ENCODE measurements at regions not wholly inside any gene's neighbourhood (a gene's known extent, or its start where the extent isn't known, plus 50 kb on each side); places are given as distances from the start of the nearest gene placed in this dataset.

DNA sequence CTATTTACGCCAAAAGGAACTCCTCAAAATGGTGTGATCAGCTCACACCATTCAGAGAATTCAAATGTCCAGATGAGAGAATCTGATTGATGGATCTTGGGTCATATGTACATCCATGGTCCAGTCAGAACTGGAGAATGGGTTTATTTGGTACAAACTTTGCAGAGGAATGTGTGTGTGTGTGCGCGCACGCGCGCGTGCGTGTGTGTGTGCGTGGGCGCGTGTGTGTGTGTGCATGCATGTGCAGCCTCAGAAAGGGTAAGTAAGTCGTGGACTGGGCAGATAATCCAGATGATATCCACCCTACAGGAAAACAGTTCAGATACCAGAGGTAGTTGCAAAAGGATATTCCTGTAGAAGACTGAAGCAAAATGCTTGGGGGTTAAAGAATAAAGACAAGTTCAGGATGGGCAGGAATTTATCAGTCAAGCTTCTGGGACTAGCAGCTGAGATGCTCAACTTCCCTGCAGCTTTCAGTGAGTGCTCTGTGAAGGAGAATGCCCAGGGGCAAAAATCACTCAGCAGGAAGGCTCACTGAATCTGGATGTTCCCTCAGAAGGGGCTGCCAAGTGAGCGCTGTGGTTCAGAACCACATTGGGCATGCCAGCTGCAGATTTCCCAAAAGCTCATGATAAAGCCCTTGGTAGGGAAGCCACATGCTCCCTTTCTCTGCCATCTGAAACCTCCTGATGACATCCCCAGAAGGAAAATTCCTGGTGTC, 440.5 kb upstream of the SGCD start:
- Histone ChIP-seq H3K4me3 (ENCODE audit: low read depth in 1 of 2, low read length in 2 of 2) (no peak overlapping the region), H3K9ac (ENCODE audit: low read depth in 1 of 2, low read length in 2 of 2) (no peak overlapping the region), H3K9me3 (ENCODE audit: control insufficient read depth in 1 of 2, low read length in 2 of 2) (no peaks in the 10 kb centered on the region), H3K27me3 (ENCODE audit: control insufficient read depth in 1 of 2, insufficient read depth in 2 of 2, low read length in 2 of 2) (no peaks in the 10 kb centered on the region), H3K36me3 (ENCODE audit: control insufficient read depth in 1 of 2, insufficient read depth in 2 of 2, low read length in 2 of 2) (no peaks in the 10 kb centered on the region), H3K4me1 (ENCODE audit: control insufficient read depth in 1 of 2, insufficient read depth in 2 of 2, low read length in 2 of 2) (no peaks in the 10 kb centered on the region), H3K27ac (ENCODE audit: low read depth, low read length) (no peak overlapping the region)

DNA sequence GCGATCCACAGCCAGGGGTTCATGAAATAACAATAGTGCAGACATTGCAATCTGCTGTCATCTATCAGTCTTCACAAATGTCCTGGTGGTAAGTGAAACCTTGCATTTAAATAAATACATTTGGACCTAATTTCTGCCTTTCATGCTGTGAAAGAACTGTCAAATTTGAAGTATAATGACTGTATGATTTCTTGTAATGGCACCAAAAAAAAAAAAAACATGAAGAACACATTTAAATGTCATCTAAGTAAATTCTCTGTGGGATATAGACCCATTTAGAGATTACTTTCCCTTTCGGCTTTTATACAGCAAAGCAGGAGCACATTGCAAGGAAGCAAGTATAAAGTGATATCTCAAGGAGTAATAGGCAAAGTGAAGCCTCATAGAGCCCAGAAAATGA, 431.5 kb upstream of the SGCD start:
- Histone ChIP-seq H3K27ac (ENCODE audit: low read depth, low read length) (no peak overlapping the region), H3K4me1 (ENCODE audit: control insufficient read depth in 1 of 2, insufficient read depth in 2 of 2, low read length in 2 of 2) (no peaks in the 10 kb centered on the region), H3K9me3 (ENCODE audit: control insufficient read depth in 1 of 2, low read length in 2 of 2) (no peaks in the 10 kb centered on the region), H3K36me3 (ENCODE audit: control insufficient read depth in 1 of 2, insufficient read depth in 2 of 2, low read length in 2 of 2) (no peaks in the 10 kb centered on the region), H3K9ac (ENCODE audit: low read depth in 1 of 2, low read length in 2 of 2) (no peak overlapping the region), H3K27me3 (ENCODE audit: control insufficient read depth in 1 of 2, insufficient read depth in 2 of 2, low read length in 2 of 2) (no peaks in the 10 kb centered on the region), H3K4me3 (ENCODE audit: low read depth in 1 of 2, low read length in 2 of 2) (no peak overlapping the region)

- Histone ChIP-seq H3K27ac (ENCODE audit: low read depth, low read length) (no peak overlapping the region), H3K4me3 (ENCODE audit: low read depth in 1 of 2, low read length in 2 of 2) (no peak overlapping the region)
Measured at GRCh38 chr5:155897761-155898160, 429.2 kb upstream of the SGCD start.

DNA sequence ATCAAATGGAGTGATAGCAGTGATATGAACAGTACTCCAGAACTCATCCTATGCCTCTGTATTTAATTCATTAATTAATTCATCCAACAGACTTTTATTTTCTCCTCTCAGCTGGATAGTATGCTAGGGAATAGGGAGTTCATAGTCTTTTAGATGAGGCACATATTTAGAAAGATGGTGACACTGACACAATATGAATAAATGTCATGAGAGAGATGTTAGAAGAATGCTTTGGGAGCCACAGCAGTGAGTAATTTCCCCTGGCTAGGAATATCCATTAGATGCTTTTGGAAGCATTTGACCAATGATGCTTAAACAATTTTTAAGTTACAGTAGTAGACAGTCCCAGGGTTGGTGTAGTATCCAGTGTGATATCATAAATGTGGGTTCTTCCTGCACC, 428.7 kb upstream of the SGCD start:
- Histone ChIP-seq H3K27ac (ENCODE audit: low read depth, low read length) (no peak overlapping the region), H3K36me3 (ENCODE audit: control insufficient read depth in 1 of 2, insufficient read depth in 2 of 2, low read length in 2 of 2) (no peaks in the 10 kb centered on the region), H3K4me1 (ENCODE audit: control insufficient read depth in 1 of 2, insufficient read depth in 2 of 2, low read length in 2 of 2) (no peaks in the 10 kb centered on the region), H3K9ac (ENCODE audit: low read depth in 1 of 2, low read length in 2 of 2) (no peak overlapping the region), H3K4me3 (ENCODE audit: low read depth in 1 of 2, low read length in 2 of 2) (no peak overlapping the region), H3K9me3 (ENCODE audit: control insufficient read depth in 1 of 2, low read length in 2 of 2) (no peaks in the 10 kb centered on the region), H3K27me3 (ENCODE audit: control insufficient read depth in 1 of 2, insufficient read depth in 2 of 2, low read length in 2 of 2) (no peaks in the 10 kb centered on the region)

More at GRCh38 chr5:155897761-155898160, 429.2 kb upstream of the SGCD start:
- Histone ChIP-seq H3K9ac (ENCODE audit: low read depth in 1 of 2, low read length in 2 of 2) (no peak overlapping the region), H3K9me3 (ENCODE audit: control insufficient read depth in 1 of 2, low read length in 2 of 2) (no peaks in the 10 kb centered on the region), H3K4me1 (ENCODE audit: control insufficient read depth in 1 of 2, insufficient read depth in 2 of 2, low read length in 2 of 2) (no peaks in the 10 kb centered on the region), H3K27me3 (ENCODE audit: control insufficient read depth in 1 of 2, insufficient read depth in 2 of 2, low read length in 2 of 2) (no peaks in the 10 kb centered on the region), H3K36me3 (ENCODE audit: control insufficient read depth in 1 of 2, insufficient read depth in 2 of 2, low read length in 2 of 2) (no peaks in the 10 kb centered on the region)

GRCh38 chr5:155903791-155904190, 423.2 kb upstream of the SGCD start:
- no peaks in the 10 kb centered on the region for H3K27me3 ChIP-seq (ENCODE audit: control insufficient read depth in 1 of 2, insufficient read depth in 2 of 2, low read length in 2 of 2)
- no peaks in the 10 kb centered on the region for H3K9me3 ChIP-seq (ENCODE audit: control insufficient read depth in 1 of 2, low read length in 2 of 2)
- H3K27ac ChIP-seq (ENCODE audit: low read depth, low read length): no peak overlapping the region
- H3K4me1 ChIP-seq (ENCODE audit: control insufficient read depth in 1 of 2, insufficient read depth in 2 of 2, low read length in 2 of 2): no peaks in the 10 kb centered on the region
- H3K4me3 ChIP-seq (ENCODE audit: low read depth in 1 of 2, low read length in 2 of 2): no peak overlapping the region
- H3K36me3 ChIP-seq (ENCODE audit: control insufficient read depth in 1 of 2, insufficient read depth in 2 of 2, low read length in 2 of 2): no peaks in the 10 kb centered on the region
- no peak overlapping the region for H3K9ac ChIP-seq (ENCODE audit: low read depth in 1 of 2, low read length in 2 of 2)

- Histone ChIP-seq H3K27me3 (ENCODE audit: control insufficient read depth in 1 of 2, insufficient read depth in 2 of 2, low read length in 2 of 2) (no peaks in the 10 kb centered on the region), H3K4me3 (ENCODE audit: low read depth in 1 of 2, low read length in 2 of 2) (no peak overlapping the region), H3K9me3 (ENCODE audit: control insufficient read depth in 1 of 2, low read length in 2 of 2) (no peaks in the 10 kb centered on the region)
Measured at GRCh38 chr5:155905364-155905763, 421.6 kb upstream of the SGCD start.

GRCh38 chr5:155906046-155906445, 420.9 kb upstream of the SGCD start:
- no peak overlapping the region for H3K4me3 ChIP-seq (ENCODE audit: low read depth in 1 of 2, low read length in 2 of 2)
- H3K36me3 ChIP-seq (ENCODE audit: control insufficient read depth in 1 of 2, insufficient read depth in 2 of 2, low read length in 2 of 2): no peaks in the 10 kb centered on the region
- H3K27me3 ChIP-seq (ENCODE audit: control insufficient read depth in 1 of 2, insufficient read depth in 2 of 2, low read length in 2 of 2): no peaks in the 10 kb centered on the region
- H3K27ac ChIP-seq (ENCODE audit: low read depth, low read length): no peak overlapping the region
- H3K9ac ChIP-seq (ENCODE audit: low read depth in 1 of 2, low read length in 2 of 2): no peak overlapping the region
- H3K9me3 ChIP-seq (ENCODE audit: control insufficient read depth in 1 of 2, low read length in 2 of 2): no peaks in the 10 kb centered on the region
- H3K4me1 ChIP-seq (ENCODE audit: control insufficient read depth in 1 of 2, insufficient read depth in 2 of 2, low read length in 2 of 2): no peaks in the 10 kb centered on the region

More at GRCh38 chr5:155905364-155905763, 421.6 kb upstream of the SGCD start:
- Histone ChIP-seq H3K27ac (ENCODE audit: low read depth, low read length) (no peak overlapping the region), H3K36me3 (ENCODE audit: control insufficient read depth in 1 of 2, insufficient read depth in 2 of 2, low read length in 2 of 2) (no peaks in the 10 kb centered on the region), H3K4me1 (ENCODE audit: control insufficient read depth in 1 of 2, insufficient read depth in 2 of 2, low read length in 2 of 2) (no peaks in the 10 kb centered on the region), H3K9ac (ENCODE audit: low read depth in 1 of 2, low read length in 2 of 2) (no peak overlapping the region)

- Histone ChIP-seq H3K9ac (ENCODE audit: low read depth in 1 of 2, low read length in 2 of 2) (no peak overlapping the region), H3K27me3 (ENCODE audit: control insufficient read depth in 1 of 2, insufficient read depth in 2 of 2, low read length in 2 of 2) (no peaks in the 10 kb centered on the region), H3K9me3 (ENCODE audit: control insufficient read depth in 1 of 2, low read length in 2 of 2) (no peaks in the 10 kb centered on the region), H3K27ac (ENCODE audit: low read depth, low read length) (no peak overlapping the region), H3K4me1 (ENCODE audit: control insufficient read depth in 1 of 2, insufficient read depth in 2 of 2, low read length in 2 of 2) (no peaks in the 10 kb centered on the region), H3K36me3 (ENCODE audit: control insufficient read depth in 1 of 2, insufficient read depth in 2 of 2, low read length in 2 of 2) (no peaks in the 10 kb centered on the region), H3K4me3 (ENCODE audit: low read depth in 1 of 2, low read length in 2 of 2) (no peak overlapping the region)
Measured at GRCh38 chr5:155908543-155908942, 418.4 kb upstream of the SGCD start.

DNA sequence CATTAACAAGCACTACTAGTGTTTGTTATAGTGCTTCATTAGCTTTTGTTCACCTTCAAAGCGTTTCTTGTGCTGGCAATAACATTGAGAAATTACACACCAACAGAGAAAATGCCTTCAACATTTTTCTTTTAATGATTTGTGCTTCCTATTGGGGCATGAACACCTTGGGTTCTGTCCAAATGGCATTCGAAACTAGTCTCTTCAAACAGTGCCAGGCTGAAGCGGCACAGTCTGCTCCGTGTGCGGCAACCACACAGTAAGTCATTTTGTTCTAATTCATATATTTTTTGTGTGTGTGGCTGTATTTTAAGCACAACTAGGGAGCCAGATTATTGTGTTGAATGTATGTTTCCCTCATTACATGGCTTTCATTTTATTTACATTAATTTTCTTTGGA, 414.7 kb upstream of the SGCD start:
- Histone ChIP-seq H3K27me3 (ENCODE audit: control insufficient read depth in 1 of 2, insufficient read depth in 2 of 2, low read length in 2 of 2) (no peaks in the 10 kb centered on the region), H3K9ac (ENCODE audit: low read depth in 1 of 2, low read length in 2 of 2) (no peak overlapping the region)

GRCh38 chr5:155914766-155915165, 412.2 kb upstream of the SGCD start:
- H3K36me3 ChIP-seq (ENCODE audit: control insufficient read depth in 1 of 2, insufficient read depth in 2 of 2, low read length in 2 of 2): no peaks in the 10 kb centered on the region
- no peaks in the 10 kb centered on the region for H3K4me1 ChIP-seq (ENCODE audit: control insufficient read depth in 1 of 2, insufficient read depth in 2 of 2, low read length in 2 of 2)
- no peak overlapping the region for H3K4me3 ChIP-seq (ENCODE audit: low read depth in 1 of 2, low read length in 2 of 2)
- H3K9ac ChIP-seq (ENCODE audit: low read depth in 1 of 2, low read length in 2 of 2): no peak overlapping the region
- H3K9me3 ChIP-seq (ENCODE audit: control insufficient read depth in 1 of 2, low read length in 2 of 2): no peaks in the 10 kb centered on the region
- no peak overlapping the region for H3K27ac ChIP-seq (ENCODE audit: low read depth, low read length)
- H3K27me3 ChIP-seq (ENCODE audit: control insufficient read depth in 1 of 2, insufficient read depth in 2 of 2, low read length in 2 of 2): no peaks in the 10 kb centered on the region

More for the DNA sequence above, 414.7 kb upstream of the SGCD start:
- Histone ChIP-seq H3K9me3 (ENCODE audit: control insufficient read depth in 1 of 2, low read length in 2 of 2) (no peaks in the 10 kb centered on the region), H3K4me3 (ENCODE audit: low read depth in 1 of 2, low read length in 2 of 2) (no peak overlapping the region), H3K4me1 (ENCODE audit: control insufficient read depth in 1 of 2, insufficient read depth in 2 of 2, low read length in 2 of 2) (no peaks in the 10 kb centered on the region), H3K36me3 (ENCODE audit: control insufficient read depth in 1 of 2, insufficient read depth in 2 of 2, low read length in 2 of 2) (no peaks in the 10 kb centered on the region), H3K27ac (ENCODE audit: low read depth, low read length) (no peak overlapping the region)
